GM18511 (cell line): ENCODE measurements at regions not wholly inside any gene's neighbourhood (a gene's known extent, or its start where the extent isn't known, plus 50 kb on each side); places are given as distances from the start of the nearest gene placed in this dataset.
A peak's percentile ranks its signal among the peaks of the same experiment; 100 is the strongest.
"Not testable (repeated sequence)": the region's sequence is repeated elsewhere in the genome, so short reads cannot be mapped to it uniquely, and the experiment has no call there.

Source experiments
- ATAC-seq: cut with Tn5 transposase; IDR thresholded peaks from one replicate; pipeline ENCODE4 v1.9.1; 2021; ENCODE audit warnings: mild to moderate bottlenecking, moderate library complexity; ENCODE audit not compliant: unreplicated experiment

GRCh38 chr14:53858345-53858684 lies 98.3 kb downstream of the BMP4 start:
- ATAC-seq = no peak

DNA sequence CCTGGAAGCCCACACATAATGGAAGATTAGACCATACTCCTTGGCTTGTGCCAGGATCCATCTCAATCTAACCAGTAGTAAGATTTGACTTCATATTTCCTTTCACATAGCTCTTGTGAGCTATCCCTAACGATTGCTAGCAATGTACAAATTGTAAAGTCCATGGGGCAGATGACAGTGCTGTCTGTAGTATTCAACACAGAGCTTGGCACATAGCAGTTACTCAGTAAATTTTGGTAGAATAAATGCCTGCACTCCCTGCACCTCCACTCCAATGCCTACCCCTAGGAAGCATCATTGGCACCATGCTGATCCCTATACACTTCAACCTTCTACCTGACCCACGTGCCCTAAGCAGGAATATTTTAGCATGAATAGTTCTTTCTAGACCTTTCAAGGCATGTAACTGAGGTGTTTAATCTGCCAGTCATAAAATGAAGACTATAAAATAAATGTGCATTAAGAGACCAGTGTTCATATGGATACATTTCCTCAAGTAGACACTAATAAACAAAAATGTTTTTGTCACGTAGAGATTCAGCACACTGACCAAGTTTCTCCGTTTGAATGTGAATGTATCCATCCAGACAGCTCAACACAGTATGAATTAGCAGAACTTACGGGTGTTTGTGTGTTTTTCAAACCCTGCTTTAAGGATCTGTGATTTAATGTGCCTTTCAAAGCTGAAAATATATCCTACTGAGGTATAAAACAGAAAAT lies 98.8 kb downstream of the BMP4 start:
- ATAC-seq = no peak

- ATAC-seq = no peak
Measured at GRCh38 chr14:53855574-53855973, 101.1 kb downstream of the BMP4 start.

- ATAC-seq = no peak
Measured at GRCh38 chr14:53855127-53855526, 101.5 kb downstream of the BMP4 start.

DNA sequence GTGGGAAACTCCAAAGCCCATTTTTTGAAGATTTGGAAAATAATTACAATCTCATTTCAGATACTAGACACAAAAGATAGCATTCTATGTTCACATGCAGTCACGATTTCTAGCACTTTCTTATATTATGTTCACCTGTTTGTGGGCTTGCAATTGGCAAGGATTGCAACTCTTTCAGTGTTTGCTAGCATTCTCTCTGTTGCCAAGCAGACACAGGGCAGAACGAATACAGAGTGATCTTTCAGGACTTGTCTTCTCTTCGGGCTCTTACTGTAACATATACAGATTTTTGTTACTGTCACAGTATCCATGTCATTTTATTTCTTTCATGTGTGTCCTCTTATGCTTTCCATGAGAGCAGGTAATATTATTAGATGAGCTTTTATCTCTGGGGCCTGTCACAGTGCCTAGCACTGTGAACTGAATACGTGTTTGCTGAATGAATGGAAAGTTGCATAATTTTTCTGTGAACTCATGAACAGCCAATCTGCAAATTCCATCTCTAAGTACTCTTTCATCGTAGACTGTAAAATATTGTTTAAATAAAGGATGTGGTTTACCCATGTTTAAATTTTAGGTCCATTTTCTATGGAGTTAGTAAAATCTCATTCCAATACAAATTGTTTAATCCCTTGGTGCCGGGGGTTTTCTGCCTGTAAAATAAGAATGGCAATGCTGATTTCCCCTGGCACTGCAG lies 105.1 kb downstream of the BMP4 start:
- ATAC-seq = no peak

DNA sequence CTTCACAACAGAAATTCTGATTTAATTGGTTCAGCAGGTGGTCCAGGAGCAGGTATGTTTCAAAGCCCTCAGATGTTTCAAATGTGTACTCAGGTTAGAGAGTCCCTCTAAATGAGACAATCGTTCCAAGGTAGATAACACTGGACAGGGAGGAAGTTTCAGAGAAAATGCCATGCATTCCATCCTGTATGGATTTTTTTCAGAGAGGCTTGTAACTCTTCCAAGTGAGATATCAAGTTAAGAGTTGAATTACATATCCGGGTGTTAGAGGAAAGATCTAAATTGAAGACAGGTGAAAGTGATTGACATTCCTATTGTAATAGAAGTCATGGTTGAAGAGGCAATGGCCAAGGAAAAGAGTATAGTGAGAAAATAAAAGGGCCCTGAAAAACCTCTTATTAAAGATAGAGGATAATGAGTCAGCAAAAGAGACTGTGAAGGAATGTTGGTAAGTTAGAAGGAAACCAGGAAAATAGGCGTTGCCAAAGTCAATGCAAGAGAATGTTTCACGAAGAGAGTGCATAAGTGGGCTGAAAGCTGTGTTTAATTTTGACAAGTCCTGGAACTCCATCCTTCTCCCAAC lies 105.8 kb downstream of the BMP4 start:
- no peak for ATAC-seq

DNA sequence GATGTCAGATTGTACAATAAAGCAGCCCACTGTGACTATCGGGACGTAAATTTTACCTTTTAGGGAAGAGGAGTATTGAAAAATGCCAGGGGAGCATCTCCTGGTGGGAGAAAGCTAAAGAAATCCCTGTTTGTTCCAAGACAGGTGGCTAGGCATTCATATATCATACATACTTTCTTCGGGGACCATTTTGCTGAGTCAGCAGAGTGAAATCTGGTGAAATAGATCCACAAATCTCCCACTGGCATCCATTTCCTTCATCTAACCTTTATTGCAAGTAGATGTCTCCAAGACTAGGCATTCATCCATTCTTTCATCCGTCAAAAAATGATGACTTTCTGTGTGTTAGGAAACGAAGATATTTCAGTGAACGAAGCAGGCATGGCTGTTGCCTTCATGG lies 107.1 kb downstream of the BMP4 start:
- no peak for ATAC-seq

DNA sequence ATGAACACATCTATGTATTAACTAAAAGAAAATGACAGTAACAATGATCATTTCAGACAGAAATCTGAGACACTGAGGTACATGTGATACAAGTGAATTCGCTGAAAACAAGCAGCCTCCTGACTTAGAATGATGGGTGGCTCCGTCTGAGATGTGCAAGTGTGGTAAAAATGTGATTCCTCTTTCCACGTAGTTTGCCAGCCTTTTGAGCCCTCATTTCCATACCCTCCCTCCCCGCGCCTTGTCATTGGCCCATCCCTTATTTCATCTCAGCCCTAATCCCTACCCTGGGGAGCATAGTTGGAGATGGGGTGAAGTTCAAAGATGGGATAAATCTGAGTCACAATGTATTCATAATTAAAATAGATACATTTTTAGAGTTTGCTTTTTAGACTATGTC lies 107.8 kb downstream of the BMP4 start:
- no peak for ATAC-seq

GRCh38 chr14:53847881-53848280 lies 108.7 kb downstream of the BMP4 start:
- ATAC-seq = no peak

DNA sequence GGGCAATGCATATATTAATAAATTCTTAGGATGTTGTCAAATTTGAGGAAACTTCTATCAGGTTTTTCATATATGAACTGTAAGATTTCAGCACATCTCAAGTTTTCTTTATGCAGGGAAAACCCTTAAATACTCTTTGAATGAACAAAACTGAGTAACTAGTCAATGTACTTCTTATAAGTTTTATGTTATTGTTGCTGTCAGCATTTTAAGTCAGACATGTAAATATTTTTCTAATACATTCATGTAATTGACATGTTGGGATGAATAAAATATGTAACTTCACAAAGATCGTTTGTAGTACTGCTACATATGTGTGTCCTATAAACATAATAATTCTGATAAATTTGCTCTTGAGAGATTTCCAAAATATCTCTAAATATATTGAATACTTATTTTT lies 109.6 kb downstream of the BMP4 start:
- no peak for ATAC-seq

DNA sequence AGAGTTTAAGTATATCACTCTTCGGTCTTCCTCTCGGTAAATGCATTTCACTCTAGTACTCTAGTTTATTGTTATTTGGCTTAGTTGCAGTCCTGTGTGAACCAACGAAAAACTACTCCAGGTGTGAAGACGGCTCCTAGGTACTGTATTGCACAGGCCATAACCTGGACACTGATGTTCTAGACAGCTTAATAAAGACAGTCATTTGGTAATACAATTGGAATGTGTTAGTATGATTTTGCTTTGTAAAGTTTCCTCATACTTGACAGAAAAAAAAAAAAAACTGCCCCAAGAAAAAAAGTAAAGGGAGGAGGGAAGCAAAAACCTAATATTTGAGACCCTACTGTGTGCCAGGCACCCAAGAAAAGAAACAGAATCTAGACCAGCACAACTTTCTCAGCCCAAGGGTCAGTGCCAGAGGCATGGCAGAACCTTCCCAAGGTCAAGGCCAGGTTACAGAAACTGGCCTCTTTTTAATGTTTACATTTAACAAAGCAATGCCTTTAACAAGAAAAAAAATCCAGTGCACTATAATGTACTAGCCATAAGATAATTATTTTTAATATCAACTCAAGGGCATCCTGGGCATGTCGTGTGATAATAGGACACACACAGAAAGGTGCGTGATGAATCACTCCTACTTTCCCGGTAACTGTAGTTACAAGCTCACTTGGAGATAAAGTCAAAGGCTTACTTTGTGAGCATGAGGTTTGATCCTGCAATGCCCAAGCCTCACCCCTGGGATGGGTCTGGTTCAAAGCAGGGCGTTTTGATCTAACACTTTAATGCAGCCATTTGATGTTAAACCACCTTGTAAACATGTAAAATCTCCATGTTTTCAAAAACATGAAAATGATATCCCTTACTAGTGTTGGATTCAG lies 110.6 kb downstream of the BMP4 start:
- ATAC-seq = no peak

DNA sequence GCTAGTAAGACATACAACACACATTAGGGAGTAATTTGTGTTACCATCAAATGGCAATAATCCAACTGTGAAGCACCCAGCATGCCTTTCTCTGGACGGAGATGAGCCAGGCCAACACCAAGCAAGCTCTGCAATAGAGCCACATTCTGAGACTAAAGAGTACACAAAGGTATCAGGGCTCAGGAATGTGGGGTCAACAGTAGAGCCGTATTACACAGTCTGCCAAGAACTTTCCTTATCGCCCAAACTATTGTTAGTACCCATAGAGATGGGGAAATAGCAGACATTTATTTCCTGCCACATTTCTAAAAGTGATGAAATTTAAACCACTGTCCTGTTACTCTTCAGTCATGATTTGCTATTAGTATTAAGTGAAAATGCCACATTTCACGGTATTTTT lies 113.7 kb downstream of the BMP4 start:
- ATAC-seq = no peak

DNA sequence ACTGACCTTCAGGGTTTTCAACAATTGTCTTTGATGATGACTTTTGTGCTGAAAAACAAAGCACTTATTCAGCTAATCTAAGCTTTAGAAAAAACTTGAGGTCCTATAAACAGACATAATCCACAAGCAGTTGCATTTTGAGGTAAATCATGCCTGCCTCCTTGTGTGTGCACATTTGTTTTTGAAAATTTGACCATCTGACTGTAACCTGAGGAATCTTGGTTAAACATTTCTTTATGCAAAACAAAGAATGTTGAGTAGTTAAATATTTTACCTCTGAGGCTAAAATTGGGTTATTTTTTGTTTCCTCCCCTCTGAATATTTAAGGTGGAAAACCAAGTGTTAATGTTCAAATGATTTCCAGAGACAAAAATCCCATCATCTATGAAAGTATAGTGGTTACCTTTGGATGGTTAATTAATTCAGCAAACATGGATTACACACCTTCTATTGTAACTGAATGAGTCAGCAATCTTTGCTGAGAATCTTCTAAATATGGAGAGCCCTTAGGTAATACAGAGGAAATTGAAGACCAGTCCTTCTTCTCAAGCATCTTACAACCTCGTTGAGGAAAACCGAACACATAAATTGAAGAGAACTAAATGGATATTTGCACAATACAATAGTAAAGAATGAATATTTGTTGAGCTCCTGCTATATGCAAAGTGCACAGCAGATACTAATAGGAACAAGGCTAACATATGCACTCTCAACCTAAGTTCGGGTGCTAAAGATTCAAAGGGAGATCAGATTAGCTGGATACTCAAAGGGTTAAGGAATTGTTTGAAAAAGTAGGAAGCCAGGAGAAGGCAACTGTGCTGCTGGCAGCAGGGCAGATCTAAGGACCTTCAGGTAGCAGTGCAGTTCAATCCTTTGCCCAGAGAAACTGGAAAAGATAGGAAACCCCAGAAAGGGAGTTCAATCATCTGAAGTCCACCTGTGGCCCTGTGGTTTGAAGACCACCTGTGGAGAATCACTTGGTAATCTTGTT lies 115.2 kb downstream of the BMP4 start:
- ATAC-seq = no peak

DNA sequence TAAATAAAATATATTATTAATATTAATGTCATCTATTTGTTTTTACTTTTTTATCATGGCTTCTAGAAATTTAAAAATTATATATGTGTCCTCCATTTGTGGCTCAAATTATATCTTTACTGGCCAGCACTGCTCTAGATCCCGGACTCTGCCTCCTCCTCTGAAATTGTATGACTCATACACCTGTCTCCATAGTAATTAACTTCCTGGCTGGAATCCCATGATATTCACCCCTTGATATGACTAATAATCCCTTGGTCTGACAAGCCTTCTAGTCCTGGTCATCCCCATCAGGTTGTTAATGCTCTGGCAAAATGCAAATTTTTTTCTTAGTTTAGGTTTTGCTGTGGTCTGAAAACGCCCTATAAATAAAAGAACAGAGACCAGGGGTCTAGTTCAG lies 116.2 kb downstream of the BMP4 start:
- ATAC-seq = no peak

DNA sequence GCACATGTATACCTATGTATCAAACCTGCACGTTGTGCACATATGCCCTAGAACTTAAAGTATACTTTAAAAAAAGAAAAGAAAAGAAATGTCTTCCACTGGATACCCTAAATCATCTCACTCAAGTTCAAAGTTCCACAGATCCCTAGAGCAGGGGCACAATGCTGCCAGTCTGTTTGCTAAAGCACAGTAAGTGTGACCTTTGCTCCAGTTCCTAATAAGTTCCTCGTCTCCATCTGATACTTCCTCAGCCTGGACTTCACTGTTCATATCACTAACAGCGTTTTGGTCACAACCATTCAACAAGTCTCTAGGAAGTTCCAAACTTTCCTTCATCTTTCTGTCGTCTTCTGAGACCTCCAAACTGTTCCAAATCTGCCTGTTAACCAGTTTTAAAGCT lies 118.3 kb downstream of the BMP4 start:
- ATAC-seq = no peak

DNA sequence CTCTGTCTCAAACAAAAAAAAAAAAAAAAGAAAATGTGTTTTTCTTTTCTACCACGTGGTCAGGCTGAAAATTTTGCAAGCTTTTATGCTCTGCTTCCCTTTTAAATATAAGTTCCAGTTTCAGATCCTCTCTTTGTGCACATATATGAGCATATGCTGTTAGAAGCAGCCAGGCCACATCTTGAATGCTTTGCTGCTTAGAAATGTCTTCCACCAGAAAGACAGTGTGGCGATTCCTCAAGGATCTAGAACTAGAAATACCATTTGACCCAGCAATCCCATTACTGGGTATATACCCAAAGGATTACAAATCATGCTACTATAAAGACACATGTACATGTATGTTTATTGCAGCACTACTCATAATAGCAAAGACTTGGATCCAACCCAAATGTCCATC lies 119.0 kb downstream of the BMP4 start:
- not testable (repeated sequence) for ATAC-seq

DNA sequence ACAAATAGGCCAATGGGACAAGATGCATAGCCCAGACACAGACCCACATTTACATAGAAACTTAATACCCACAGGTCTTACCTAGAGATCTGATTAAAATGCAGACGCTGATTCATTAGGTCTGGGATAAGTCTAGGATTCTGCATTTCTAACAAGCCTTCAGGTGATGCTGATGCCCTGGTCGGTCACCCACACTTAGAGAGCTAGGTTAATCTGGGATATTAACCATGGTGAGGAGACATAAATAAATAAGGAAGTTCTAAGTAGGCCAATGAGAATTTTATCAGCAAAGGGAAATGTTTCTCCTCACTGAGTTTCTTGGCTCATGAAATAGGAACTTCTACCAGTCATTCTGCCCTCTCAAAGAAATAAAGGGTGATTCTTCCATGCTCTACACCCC lies 120.1 kb downstream of the BMP4 start:
- ATAC-seq = no peak

DNA sequence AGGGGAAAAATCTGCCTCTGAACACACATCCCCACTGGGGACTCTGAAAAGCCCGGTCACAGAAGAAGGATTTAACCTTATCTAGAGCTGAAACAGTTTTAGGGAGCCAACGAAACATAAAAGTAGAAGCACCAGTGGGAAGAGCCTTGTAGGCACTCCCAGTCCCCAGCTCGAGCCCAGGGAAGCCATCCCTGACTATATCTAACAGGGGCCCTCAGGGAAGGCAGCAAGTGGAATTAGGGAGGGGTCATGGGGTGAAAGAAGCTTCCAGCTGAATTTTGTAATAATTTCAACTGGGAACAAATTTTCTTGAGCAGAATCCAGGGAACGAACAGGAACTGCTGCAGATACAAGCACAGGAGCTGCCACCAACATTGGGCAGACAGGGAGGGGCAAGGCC lies 127.8 kb downstream of the BMP4 start:
- ATAC-seq = no peak

GRCh38 chr14:53824061-53824460 lies 132.6 kb downstream of the BMP4 start:
- peak; percentile 92 for ATAC-seq

- ATAC-seq = no peak
Measured at GRCh38 chr14:53814392-53814791, 142.2 kb downstream of the BMP4 start.
